ENCODE measurements at regions not wholly inside any gene's neighbourhood (a gene's known extent, or its start where the extent isn't known, plus 50 kb on each side); places are given as distances from the start of the nearest gene placed in this dataset.
"Not testable (repeated sequence)": the region's sequence is repeated elsewhere in the genome, so short reads cannot be mapped to it uniquely, and the experiment has no call there.

DNA sequence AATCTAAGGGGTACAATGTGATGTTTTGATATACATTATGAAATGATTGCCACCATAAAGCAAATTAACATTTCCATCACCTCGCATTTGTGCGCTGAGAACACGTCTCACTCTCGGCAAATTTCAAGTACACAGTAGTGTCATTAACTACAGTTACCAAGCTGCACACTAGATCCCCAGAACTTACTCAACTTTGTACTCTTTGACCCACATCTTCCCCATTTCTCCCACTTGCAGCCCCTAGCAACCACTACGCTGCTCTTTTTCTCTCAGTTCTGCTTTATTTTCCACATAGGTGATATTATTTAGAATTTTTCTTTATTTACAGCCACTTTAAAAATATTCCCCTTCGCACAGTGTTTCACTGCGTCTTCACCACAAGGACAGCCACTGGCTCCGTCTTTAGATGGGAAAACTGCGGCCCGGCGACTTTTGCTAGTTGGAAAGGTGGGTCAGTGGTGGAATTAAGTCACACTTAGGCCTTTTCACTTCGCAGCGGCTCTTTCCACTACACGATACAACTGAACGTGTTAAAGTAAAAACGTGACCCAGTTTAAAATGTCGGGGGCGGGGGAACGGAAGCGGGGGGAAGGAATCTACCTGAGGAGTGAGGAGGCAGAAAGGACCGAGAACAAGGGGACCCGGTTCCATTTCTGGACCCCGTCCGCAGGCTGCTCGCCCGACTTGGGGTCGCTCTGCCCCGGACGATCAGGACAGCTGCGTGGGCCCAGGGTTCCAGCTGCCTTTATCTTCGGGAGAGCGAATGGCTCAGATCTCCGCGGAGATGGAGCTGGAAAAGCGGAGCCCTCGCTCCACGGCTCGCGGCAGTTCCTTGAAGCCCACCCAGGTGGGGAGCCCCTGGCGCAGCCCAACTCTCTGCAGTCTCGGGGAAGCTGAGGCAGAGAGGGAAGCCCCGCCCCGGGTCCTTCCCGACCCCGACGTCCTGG, 486.1 kb downstream of the UQCRFS1 start:
- no peak for DNase-seq

DNA sequence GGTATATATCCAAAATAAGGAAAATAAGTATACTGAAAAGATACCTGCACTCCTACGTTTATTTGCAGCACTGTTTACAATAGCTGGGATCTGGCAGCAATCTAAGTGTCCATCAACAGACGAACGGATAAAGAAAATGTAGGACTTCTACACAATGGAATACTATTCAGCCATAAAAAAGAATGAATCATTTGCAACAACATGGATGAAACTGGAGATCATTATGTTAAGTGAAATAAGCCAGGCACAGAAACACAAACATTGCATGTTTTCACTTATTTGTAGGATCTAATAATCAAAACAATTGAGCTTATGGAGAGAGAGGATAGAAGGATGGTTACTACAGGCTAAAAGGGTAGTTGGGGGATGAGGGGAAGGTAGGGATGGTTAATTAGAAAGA, 494.0 kb downstream of the UQCRFS1 start:
- DNase-seq: no peak

DNA sequence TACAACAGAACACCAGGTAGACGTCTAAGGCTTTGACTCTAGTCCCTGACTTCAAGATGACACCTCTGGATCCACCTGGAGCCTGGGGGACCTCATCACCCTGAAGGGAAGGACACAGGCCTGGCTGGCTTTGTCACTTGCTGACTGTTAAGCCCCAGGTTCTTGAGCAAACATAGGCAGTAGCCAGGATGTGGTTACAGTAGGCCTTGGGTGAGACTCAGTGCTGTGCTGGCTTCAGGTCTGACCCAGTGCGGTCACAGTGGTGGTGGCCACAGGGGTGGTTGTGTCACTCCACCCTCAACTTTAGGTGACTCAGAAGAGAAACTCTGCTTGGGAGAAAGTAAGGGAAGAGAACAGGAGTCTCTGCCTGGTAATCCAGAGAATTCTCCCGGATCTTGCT, 497.8 kb downstream of the UQCRFS1 start:
- no peak for DNase-seq

GRCh38 chr19:28711411-28711810, 501.5 kb downstream of the UQCRFS1 start:
- no peak for DNase-seq

- no peak for DNase-seq
Observed at GRCh38 chr19:28710278-28710677, 502.7 kb downstream of the UQCRFS1 start.

DNA sequence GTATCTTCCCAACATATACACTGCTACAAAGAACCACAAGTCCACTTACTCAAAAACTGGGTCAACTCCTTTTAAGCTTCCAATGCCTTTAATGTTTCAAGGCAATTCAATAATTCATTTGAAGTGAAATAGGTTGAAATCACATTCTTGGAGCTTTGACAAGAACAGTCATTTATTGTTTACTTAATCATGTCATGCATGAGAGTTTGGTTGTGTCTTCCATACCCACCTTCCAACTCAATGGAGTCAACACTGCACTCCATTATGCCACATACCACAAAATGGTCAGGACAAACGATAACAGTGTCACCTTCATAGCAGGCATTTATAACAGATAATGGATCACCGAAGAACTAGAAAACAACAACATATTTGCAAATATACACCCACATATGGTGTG, 506.3 kb downstream of the UQCRFS1 start:
- no peak for DNase-seq

DNA sequence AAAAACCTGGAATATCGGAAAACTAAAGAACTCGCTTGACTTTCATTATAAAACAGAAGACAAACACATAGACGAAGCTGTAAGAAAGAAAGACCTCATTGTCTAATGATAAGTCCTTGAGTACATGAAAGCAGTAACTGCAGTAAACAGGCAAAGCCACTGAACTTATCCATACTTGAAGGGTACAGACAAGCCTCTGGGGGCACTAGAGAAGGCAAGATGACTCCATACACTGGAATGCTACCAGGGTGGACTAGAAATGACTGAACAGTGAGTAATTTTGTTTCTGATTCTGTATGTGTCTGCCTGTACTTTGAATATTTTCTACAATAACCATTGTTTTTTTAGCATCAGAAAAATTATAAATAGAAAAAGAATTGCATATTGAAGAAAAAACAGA, 507.9 kb downstream of the UQCRFS1 start:
- no peak for DNase-seq

GRCh38 chr19:28703400-28703956, 509.5 kb downstream of the UQCRFS1 start:
- no peak for DNase-seq

- DNase-seq: no peak
Observed at GRCh38 chr19:28701491-28701890, 511.5 kb downstream of the UQCRFS1 start.

DNA sequence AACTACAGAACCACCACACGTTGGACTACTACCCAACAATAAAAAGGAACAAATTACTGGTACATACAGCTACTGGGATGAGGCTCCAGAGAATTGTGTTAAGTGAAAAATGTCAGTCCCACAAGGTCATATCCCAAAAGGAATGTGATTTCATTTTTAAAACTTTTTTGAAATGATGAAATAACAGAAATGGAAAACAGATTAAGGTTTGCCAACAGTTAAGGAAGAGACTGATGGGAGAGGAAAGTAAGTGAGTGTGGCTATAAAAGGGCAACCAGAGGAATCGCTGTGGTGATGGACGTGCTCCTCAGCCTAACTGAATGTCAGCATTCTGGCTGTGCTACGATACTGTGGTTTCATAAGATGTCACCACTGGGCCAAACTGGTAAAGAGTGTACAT, 512.8 kb downstream of the UQCRFS1 start:
- DNase-seq: no peak

GRCh38 chr19:28697308-28697707, 515.6 kb downstream of the UQCRFS1 start:
- DNase-seq: no peak

DNA sequence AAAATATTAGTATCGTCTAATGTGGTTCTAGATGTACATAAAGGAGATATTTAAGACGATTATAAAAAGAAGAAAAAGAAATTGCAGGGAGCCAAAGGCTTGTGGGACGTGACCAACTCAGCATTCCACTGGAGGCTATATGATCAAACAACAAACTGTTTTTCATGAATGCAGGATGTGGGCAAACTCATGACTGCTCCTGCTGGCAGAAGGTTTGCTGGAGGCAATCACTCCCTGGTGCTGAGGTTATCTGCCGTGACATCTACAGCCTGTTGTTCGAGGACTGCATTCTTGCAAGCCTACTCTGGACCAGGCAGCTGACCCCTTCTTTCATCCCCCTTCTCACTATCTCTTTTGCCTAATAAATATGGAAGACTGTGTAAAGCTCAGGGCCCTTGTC, 518.1 kb downstream of the UQCRFS1 start:
- no peak for DNase-seq

DNA sequence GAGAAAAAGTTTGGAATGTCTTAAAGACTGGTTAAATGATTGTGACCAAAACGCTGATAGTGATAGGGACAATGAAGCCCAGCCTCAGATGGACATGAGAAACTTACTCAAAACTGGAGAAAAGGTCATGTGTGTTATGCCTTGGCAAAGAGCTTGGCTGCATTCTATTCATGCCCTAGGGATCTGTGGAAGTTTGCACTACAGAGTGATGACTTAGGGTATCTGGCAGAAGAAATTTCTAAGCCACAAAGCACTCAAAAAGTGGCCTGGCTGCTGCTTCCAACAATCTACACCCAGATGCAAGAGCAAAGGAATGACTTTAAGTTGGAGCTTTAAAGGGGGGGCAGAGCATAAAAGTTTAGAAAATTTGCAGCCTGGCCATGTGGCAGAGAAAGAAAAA, 521.3 kb downstream of the UQCRFS1 start:
- no peak for DNase-seq

DNA sequence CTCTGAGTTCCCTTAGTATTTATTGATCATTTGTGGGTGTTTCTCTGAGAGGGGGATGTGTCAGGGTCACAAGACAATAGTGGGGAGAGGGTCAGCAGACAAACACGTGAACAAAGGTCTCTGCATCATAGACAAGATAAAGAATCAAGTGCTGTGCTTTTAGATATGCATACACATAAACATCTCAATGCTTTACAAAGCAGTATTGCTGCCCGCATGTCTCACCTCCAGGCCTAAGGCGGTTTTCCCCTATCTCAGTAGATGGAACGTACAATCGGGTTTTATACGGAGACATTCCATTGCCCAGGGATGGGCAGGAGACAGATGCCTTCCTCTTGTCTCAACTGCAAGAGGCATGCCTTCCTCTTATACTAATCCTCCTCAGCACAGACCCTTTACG, 523.5 kb downstream of the UQCRFS1 start:
- not testable (repeated sequence) for DNase-seq

DNA sequence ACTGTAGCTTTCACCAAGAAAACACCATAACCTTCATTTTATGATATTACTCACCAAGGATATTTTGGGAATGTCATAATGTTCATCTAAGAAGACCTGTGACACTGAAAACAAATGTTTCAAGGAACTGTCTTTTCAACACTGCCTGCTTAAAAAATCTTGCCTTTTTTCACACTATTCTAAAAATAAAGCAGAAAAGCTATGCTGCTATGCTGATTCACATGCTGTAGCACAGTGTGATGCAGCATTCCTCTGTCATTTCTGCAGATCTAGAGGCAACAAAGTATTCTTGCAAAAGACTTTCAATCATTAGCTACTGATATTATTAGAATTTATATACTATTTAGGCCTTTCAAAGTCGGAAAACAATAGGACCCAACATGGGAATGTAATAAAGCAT, 525.7 kb downstream of the UQCRFS1 start:
- DNase-seq: no peak

DNA sequence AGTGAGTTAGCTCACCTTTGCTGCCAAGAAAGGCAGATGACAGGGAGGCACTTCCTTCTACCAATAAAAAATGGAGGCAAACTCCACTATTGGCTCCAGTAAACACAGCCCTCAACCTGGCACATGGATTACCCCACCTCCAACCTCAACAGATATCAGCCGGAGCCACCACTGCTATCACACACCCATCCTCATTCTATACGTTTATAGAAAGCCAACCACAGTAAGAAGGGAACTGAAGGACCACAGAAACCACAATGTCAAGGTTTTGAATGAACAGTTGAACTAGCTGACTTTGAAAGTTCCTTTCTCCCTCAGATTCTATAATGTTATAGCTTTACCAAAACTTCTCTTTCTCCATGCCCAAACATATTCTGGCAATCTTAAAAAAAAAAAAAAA, 526.2 kb downstream of the UQCRFS1 start:
- DNase-seq: no peak

- no peak for DNase-seq
Observed at GRCh38 chr19:28685802-28686201, 527.1 kb downstream of the UQCRFS1 start.

DNA sequence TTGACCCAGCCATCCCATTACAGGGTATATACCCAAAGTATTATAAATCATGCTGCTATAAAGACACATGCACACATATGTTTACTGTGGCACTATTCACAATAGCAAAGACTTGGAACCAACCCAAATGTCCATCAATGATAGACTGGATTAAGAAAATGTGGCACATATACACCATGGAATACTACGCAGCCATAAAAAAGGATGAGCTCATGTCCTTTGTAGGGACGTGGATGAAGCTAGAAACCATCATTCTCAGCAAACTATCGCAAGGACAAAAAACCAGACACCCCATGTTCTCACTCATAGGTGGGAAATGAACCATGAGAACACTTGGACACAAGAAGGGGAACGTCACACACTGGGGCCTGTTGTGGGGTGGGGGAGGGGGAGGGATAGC, 527.9 kb downstream of the UQCRFS1 start:
- not testable (repeated sequence) for DNase-seq

GRCh38 chr19:28680111-28680510, 532.8 kb downstream of the UQCRFS1 start:
- no peak for DNase-seq

GRCh38 chr19:28670836-28671235, 542.1 kb downstream of the UQCRFS1 start:
- DNase-seq: no peak

GRCh38 chr19:28669804-28670203, 543.1 kb downstream of the UQCRFS1 start:
- no peak for DNase-seq

- no peak for DNase-seq
Observed at GRCh38 chr19:28667348-28667977, 545.5 kb downstream of the UQCRFS1 start.

DNA sequence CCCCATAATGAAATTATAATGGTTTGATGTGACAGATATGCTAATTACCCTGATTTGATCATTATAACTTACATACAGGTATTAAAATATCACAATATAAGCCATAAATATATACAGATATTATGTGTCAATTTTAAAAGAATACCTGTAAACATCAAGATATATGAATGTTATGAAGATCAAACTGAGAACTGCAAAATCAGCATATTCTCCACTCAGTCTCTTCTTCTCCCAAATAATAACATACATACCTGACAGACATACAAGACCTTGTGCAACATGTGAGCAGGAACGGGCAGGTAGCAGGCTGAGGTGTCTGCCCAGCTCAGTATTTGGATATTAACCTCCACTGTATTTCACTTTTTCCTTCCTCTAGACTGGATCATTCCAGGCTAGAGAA, 547.2 kb downstream of the UQCRFS1 start:
- DNase-seq: no peak

DNA sequence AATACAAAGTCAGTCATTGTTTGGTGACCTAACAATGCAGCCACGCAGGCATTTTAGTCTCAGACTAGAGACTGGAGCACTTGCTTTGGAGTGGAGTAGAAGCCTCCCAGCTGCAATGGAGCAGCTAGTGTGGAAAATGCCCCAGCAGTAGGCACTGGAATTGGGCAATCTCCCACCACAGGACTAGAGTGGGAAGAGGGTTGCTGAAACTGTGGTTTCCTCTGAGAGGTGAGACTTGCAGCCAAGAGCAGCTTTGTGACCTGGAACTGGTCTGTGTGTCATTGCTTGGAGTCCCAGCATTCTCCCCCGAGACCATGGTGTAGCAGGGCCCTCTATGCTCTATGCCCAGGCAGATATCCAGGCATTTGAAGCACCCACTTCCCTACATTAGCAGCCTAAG, 556.3 kb downstream of the UQCRFS1 start:
- DNase-seq: no peak

Measured in activated CD4-positive, alpha-beta T cell treated with anti-CD3 and anti-CD28 coated beads for 1 hour (primary cell).